IMR-90 (cell line): ENCODE measurements at regions not wholly inside any gene's neighbourhood (a gene's known extent, or its start where the extent isn't known, plus 50 kb on each side); places are given as distances from the start of the nearest gene placed in this dataset.

ENCODE experiments used
- ATAC-seq: fragments of 200-7000 bp; cut with Tn5 transposase; 2 replicates; pipeline ENCODE4 v1.9.1; 2020; ENCODE audit warnings: low read depth, mild to moderate bottlenecking, moderate library complexity
- BruUV-seq: library from RNA; stranded (reverse); fragments of 400-500 nt; replicated peaks from 2 replicates; lab custom pipeline; 2021; lab: Mats Ljungman, UMichigan
- CTCF ChIA-PET: fragments of 300-600 bp; formaldehyde crosslinking; extraction: SDS; loops from one replicate; lab custom pipeline; 2021; ENCODE audit warnings: antibody characterized with exemption; lab: Yijun Ruan, JAX
- POLR2A ChIA-PET: fragments of 300-600 bp; sonication (Branson Sonifier 250); formaldehyde crosslinking; loops from one replicate; lab custom pipeline; 2022; ENCODE audit warnings: antibody characterized with exemption; ENCODE audit not compliant: unreplicated experiment; lab: Charles Lee
- DNase-seq: peaks from one replicate; pipeline ENCODE4 v3.0.0; 2013
- H2AFZ ChIP-seq: replicated peaks from 2 replicates; pipeline ENCODE3; 2013; ENCODE audit warnings: low read length, mild to moderate bottlenecking; ENCODE audit not compliant: poor library complexity
- H2AK5ac ChIP-seq: 2 replicates; pipeline ENCODE4 v1.6.1; 2013; ENCODE audit warnings: low read depth, low read length, inconsistent platforms
- H2AK9ac ChIP-seq: replicated peaks from 2 replicates; pipeline ENCODE3; 2013; ENCODE audit warnings: mild to moderate bottlenecking, low read depth, low read length, moderate library complexity; ENCODE audit not compliant: poor library complexity
- H2BK120ac ChIP-seq: 2 replicates; pipeline ENCODE4 v1.6.1; 2013; ENCODE audit warnings: low read depth, low read length, inconsistent platforms
- H2BK15ac ChIP-seq: 3 replicates; pipeline ENCODE4 v1.6.1; 2013; ENCODE audit warnings: low read depth, low read length, inconsistent platforms
- H2BK20ac ChIP-seq: 2 replicates; pipeline ENCODE4 v1.6.1; 2013; ENCODE audit warnings: low read depth, mild to moderate bottlenecking, inconsistent platforms, low read length, moderate library complexity
- H2BK5ac ChIP-seq: 2 replicates; pipeline ENCODE4 v1.6.1; 2013; ENCODE audit warnings: mild to moderate bottlenecking, low read depth, low read length, inconsistent platforms; ENCODE audit not compliant: poor library complexity, severe bottlenecking
- H3K14ac ChIP-seq: replicated peaks from 2 replicates; pipeline ENCODE4 v1.6.1; 2013; ENCODE audit warnings: low read depth, low read length, inconsistent platforms
- H3K18ac ChIP-seq: 2 replicates; pipeline ENCODE4 v1.6.1; 2013; ENCODE audit warnings: low read depth, low read length, control low read depth
- H3K23ac ChIP-seq: 2 replicates; pipeline ENCODE4 v1.6.1; 2013; ENCODE audit warnings: low read depth, low read length, inconsistent platforms
- H3K27ac ChIP-seq: 2 replicates; pipeline ENCODE4 v1.5.1; 2013; ENCODE audit warnings: mild to moderate bottlenecking, control low read depth, low read length; ENCODE audit not compliant: insufficient read depth
- H3K27me3 ChIP-seq: 2 replicates; pipeline ENCODE4 v1.6.1; 2013; ENCODE audit warnings: low read length; ENCODE audit not compliant: control insufficient read depth, insufficient read depth
- H3K36me3 ChIP-seq: 2 replicates; pipeline ENCODE4 v1.6.1; 2013; ENCODE audit warnings: low read length, mixed read lengths; ENCODE audit not compliant: control insufficient read depth, insufficient read depth
- H3K4ac ChIP-seq: 2 replicates; pipeline ENCODE4 v1.6.1; 2013; ENCODE audit warnings: low read depth, low read length, inconsistent platforms
- H3K4me1 ChIP-seq: 2 replicates; pipeline ENCODE4 v1.6.1; 2013; ENCODE audit warnings: low read length, mixed read lengths; ENCODE audit not compliant: control insufficient read depth, insufficient read depth
- H3K4me2 ChIP-seq: 2 replicates; pipeline ENCODE4 v1.6.1; 2013; ENCODE audit warnings: low read depth, mild to moderate bottlenecking, control low read depth, low read length, moderate library complexity
- H3K4me3 ChIP-seq: 2 replicates; pipeline ENCODE4 v1.5.1; 2013; ENCODE audit warnings: low read depth, mild to moderate bottlenecking, control low read depth, low read length, moderate library complexity; ENCODE audit not compliant: insufficient read depth
- H3K56ac ChIP-seq: 2 replicates; pipeline ENCODE4 v1.6.1; 2013; ENCODE audit warnings: low read length, inconsistent platforms; ENCODE audit not compliant: insufficient read depth; ENCODE audit errors: extremely low read depth
- H3K79me1 ChIP-seq, 2 experiments: 2 replicates each; pipeline ENCODE4 v1.6.1; 2013; ENCODE audit warnings: low read length in 2 of 2, inconsistent platforms in 1 of 2, low read depth in 1 of 2
- H3K9ac ChIP-seq: 2 replicates; pipeline ENCODE4 v1.6.1; 2013; ENCODE audit warnings: low read depth, low read length, control low read depth
- H3K9me1 ChIP-seq: 2 replicates; pipeline ENCODE4 v1.6.1; 2013; ENCODE audit warnings: low read length, inconsistent platforms; ENCODE audit not compliant: insufficient read depth
- H3K9me3 ChIP-seq: 2 replicates; pipeline ENCODE4 v1.6.1; 2013; ENCODE audit warnings: low read length; ENCODE audit not compliant: control insufficient read depth, insufficient read depth
- H4K20me1 ChIP-seq: 2 replicates; pipeline ENCODE4 v1.6.1; 2013; ENCODE audit warnings: low read length, inconsistent platforms; ENCODE audit not compliant: insufficient read depth
- H4K5ac ChIP-seq: 2 replicates; pipeline ENCODE4 v1.6.1; 2013; ENCODE audit warnings: mild to moderate bottlenecking, low read depth, low read length, control low read depth
- H4K8ac ChIP-seq, 2 experiments: 2 replicates each; pipeline ENCODE4 v1.6.1; 2013; ENCODE audit warnings: low read depth in 2 of 2, low read length in 2 of 2, control low read depth in 1 of 2, inconsistent platforms in 1 of 2
- H4K91ac ChIP-seq: 2 replicates; pipeline ENCODE4 v1.6.1; 2013; ENCODE audit warnings: low read depth, low read length, inconsistent platforms; ENCODE audit not compliant: insufficient read depth
- BHLHE40 ChIP-seq: fragments of 150-350 bp; IDR thresholded peaks from 2 replicates; pipeline ENCODE4 v1.6.1; 2016; ENCODE audit warnings: mild to moderate bottlenecking, low read depth, low read length
- CTCF ChIP-seq: conservative IDR thresholded peaks from 2 replicates; pipeline ENCODE4 v1.5.1; 2012; ENCODE audit warnings: mild to moderate bottlenecking, low read depth, low read length, improper control_type of control experiment
- MAZ ChIP-seq: IDR thresholded peaks from 2 replicates; pipeline ENCODE4 v1.6.1; 2012; ENCODE audit warnings: low read depth, mild to moderate bottlenecking, low read length, improper control_type of control experiment, moderate library complexity, borderline replicate concordance
- MXI1 ChIP-seq: IDR thresholded peaks from 2 replicates; pipeline ENCODE4 v1.6.1; 2012; ENCODE audit warnings: low read depth, mild to moderate bottlenecking, low read length, moderate library complexity, borderline replicate concordance
- NFE2L2 ChIP-seq: fragments of 150-350 bp; IDR thresholded peaks from 2 replicates; pipeline ENCODE4 v1.6.1; 2016; ENCODE audit warnings: low read depth, mild to moderate bottlenecking, low read length
- SMC3 ChIP-seq: fragments of 150-350 bp; IDR thresholded peaks from 2 replicates; pipeline ENCODE4 v1.6.1; 2016; ENCODE audit warnings: low read depth, mild to moderate bottlenecking, antibody characterized with exemption, low read length, moderate library complexity
- WGBS, 2 experiments: methylation state at CpG; one replicate each; pipeline versions ENCODE4 v1.1.5 to v1.1.7; 2013; ENCODE audit warnings: missing lambda C conversion rate in 2 of 2; ENCODE audit not compliant: insufficient read length in 1 of 2; ENCODE audit errors: extremely low coverage in 2 of 2; 5-methylcytosine and 5-hydroxymethylcytosine counted together
- dilution Hi-C: fragments of 300-500 bp; cut with HindIII; formaldehyde crosslinking; loops from one replicate; pipeline ENCODE4 v1.14.3; 2018; ENCODE audit warnings: low sequenced_read_pairs; ENCODE audit not compliant: unreplicated experiment
- in situ Hi-C: fragments of 300-500 bp; cut with MboI; formaldehyde crosslinking; loops from 3 replicates; pipeline ENCODE4 v1.14.3; 2019; ENCODE audit warnings: low sequenced_read_pairs, inconsistent platforms, mixed read lengths
- intact Hi-C: fragments of 100-400 bp; cut with micrococcal nuclease; formaldehyde crosslinking; loops from 2 replicates; pipeline ENCODE4 v1.10.0; 2022
- TF ChIP-seq, protein P1 (sequence below): fragments of 150-350 bp; IDR thresholded peaks from 2 replicates; pipeline ENCODE4 v1.6.1; 2016; ENCODE audit warnings: low read depth, mild to moderate bottlenecking, low read length, moderate library complexity, borderline replicate concordance

GRCh38 chr1:58038574-58038973 is 508.0 kb downstream of the OMA1 start:
- no peaks in the 10 kb centered on the region for H3K4me1 ChIP-seq
- CTCF ChIA-PET = interaction anchor here (0.7 kb wide), 1 partner anchor 18 kb away, joined by 3 read pairs; no protein-coding TSS in a partner anchor
- H4K20me1 ChIP-seq = no peaks in the 10 kb centered on the region
- DNase-seq (no peak), ATAC-seq (no peak)
- H3K4ac ChIP-seq = no peak overlapping the region
- in situ Hi-C loops (no loop called here), intact Hi-C loops (no loop called here), dilution Hi-C loops (no loop called here)
- no peak overlapping the region for H3K23ac ChIP-seq
- no peak for TF ChIP-seq SMC3
- no peak for TF ChIP-seq MXI1
- no peak for TF ChIP-seq MAZ
- no peak for TF ChIP-seq NFE2L2
- TF ChIP-seq, protein P1, sequence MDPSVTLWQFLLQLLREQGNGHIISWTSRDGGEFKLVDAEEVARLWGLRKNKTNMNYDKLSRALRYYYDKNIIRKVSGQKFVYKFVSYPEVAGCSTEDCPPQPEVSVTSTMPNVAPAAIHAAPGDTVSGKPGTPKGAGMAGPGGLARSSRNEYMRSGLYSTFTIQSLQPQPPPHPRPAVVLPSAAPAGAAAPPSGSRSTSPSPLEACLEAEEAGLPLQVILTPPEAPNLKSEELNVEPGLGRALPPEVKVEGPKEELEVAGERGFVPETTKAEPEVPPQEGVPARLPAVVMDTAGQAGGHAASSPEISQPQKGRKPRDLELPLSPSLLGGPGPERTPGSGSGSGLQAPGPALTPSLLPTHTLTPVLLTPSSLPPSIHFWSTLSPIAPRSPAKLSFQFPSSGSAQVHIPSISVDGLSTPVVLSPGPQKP = no peak
- no peak for TF ChIP-seq BHLHE40
- no peak for TF ChIP-seq CTCF
- H3K9me1 ChIP-seq = no peaks in the 10 kb centered on the region
- H3K79me1 ChIP-seq = no peaks in the 10 kb centered on the region
- no CpG with 5 or more reads among the region's 3 CpGs for WGBS, 2 experiments
- H3K27me3 ChIP-seq = no peaks in the 10 kb centered on the region
- no peak overlapping the region for H3K14ac ChIP-seq
- no peak overlapping the region for H2AK5ac ChIP-seq
- H2BK15ac ChIP-seq = no peak overlapping the region
- H2BK20ac ChIP-seq = no peak overlapping the region
- no peak overlapping the region for H4K91ac ChIP-seq
- no peak overlapping the region for H3K4me3 ChIP-seq
- no peak overlapping the region for H3K27ac ChIP-seq
- no peak overlapping the region for H4K5ac ChIP-seq
- H3K9ac ChIP-seq = no peak overlapping the region
- no peaks in the 10 kb centered on the region for H3K36me3 ChIP-seq
- no peak overlapping the region for H2AK9ac ChIP-seq
- BruUV-seq = no TSS peak
- H2AFZ ChIP-seq = no peak overlapping the region
- H4K8ac ChIP-seq = no peak overlapping the region
- H3K4me2 ChIP-seq = no peak overlapping the region
- H2BK5ac ChIP-seq = no peak overlapping the region
- H3K9me3 ChIP-seq = no peaks in the 10 kb centered on the region
- no peak overlapping the region for H2BK120ac ChIP-seq
- no peak overlapping the region for H3K56ac ChIP-seq
- POLR2A ChIA-PET = no interaction called here
- H3K18ac ChIP-seq = no peak overlapping the region
